HG02885 (cell line): ENCODE measurements at regions not wholly inside any gene's neighbourhood (a gene's known extent, or its start where the extent isn't known, plus 50 kb on each side); places are given as distances from the start of the nearest gene placed in this dataset.

Experiments used
- ATAC-seq: cut with Tn5 transposase; IDR thresholded peaks from one replicate; pipeline ENCODE4 v1.9.1; 2021; ENCODE audit warnings: mild to moderate bottlenecking; ENCODE audit not compliant: unreplicated experiment, poor library complexity

DNA sequence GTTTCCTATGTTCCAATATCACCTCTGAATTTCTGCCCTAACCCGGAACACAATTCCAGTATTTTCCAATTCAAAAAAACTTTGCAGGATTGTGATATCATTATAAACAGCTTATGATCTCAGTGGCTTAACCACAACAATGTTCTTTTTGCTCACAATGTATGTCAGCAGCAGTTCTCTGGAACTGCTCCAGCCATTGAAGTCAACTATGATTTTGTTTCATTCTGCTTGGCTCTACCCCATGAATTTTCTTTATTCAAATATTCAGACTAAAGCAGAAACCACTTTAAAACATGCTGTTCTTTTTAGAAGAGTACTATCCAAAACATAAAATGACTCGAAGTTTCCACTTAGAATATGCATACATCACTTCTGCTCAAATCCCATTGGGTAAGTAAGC is 1611.1 kb downstream of the ARAP2 start:
- no peak for ATAC-seq

DNA sequence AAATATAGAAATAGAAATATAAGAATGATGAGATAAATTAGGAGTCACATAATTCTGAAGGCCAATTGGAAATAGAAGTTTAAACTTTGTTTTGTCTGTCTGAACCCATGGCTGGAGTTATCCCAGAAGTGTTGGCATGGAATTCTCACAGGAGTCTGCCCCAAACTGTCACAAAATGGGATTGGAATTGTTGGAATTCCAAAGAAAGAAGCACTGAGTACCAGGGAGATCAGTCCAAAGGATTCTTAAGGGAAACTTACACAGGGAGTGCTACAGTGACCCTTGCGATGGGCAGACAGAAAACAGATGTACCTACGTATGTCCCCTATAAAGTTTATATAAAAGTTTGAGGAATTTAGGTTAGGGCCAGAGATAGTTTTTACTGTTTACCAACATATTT is 1607.7 kb downstream of the ARAP2 start:
- ATAC-seq = no peak

DNA sequence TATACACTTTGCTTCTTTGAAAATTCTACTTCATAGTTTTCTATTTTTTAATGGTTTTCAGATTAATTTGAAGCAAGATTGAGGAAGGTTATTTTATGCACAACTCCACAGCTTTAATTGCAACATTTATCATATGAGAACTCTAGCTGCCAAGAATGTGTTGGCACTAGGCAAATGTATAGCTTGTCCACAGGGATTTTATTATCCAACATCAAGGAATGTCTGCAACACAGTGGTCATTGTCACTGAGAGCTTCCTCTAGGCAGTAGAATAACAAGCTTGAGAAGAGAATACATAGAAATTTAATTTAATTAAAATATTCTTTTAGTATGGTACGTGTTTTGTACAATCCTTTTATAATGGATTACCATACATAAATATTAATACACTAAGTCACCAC is 1600.8 kb downstream of the ARAP2 start:
- no peak for ATAC-seq

DNA sequence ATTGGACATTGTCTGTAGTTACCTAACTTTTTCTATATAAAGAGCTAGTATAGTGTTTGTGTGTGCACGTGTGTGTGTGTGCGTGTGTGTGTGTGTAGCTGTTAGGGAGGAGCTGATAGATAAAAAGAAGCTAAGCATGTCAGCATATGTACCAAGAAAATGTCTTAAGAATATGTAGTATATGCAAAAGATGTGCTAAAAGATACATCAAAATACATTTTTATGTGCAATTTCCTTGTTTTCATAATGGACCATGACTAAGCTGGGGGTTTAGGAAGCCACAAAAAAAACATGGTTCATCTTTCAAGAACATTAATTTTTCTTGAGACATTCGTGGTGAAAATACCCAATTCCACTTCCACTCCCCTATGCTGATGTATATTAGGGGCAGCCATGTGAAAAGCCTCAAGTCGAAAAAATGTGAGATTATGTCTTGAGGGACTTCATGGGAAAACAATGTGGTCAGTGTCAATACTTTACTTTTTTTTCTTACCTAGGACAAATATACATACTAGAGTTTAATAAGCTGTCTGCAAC is 1599.7 kb downstream of the ARAP2 start:
- no peak for ATAC-seq

DNA sequence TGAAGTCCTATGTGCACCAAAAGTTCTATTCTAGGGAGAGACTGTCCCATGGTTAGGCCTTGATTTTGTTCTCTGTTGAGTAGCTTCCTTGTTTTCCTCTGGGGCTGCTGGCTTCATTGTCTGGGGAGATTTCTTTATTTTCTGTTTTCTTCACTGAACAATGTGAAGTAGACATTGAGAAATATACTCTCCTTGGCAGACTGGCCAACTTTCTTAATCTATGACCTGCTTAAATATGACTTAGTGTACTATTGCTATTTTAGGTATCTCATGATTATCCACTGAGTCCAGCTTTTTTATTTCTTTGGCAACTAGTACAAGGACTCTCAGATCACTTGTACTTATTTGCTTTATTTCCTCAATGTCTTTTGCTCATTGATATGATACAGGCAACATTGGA is 1594.6 kb downstream of the ARAP2 start:
- ATAC-seq = no peak

DNA sequence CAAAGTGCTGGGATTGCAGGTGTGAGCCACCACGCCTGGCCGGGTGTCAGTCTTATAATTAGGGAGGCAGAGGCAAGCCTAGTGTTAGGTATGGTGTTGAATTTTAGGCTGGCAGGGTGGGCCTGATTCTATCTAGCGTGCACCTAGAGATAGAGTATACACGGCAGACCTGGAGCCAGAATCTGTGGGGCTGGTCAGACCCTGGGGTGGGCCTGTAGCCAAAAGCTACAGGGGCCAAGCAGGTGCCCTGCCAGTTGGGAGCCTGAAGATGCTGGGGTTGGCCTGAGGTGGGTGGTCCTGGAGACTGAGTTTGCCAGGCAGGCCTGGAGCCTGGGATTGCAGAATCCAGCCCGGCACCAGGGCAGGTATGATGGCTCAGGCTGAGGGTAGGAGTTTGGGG is 1580.3 kb downstream of the ARAP2 start:
- no peak for ATAC-seq

DNA sequence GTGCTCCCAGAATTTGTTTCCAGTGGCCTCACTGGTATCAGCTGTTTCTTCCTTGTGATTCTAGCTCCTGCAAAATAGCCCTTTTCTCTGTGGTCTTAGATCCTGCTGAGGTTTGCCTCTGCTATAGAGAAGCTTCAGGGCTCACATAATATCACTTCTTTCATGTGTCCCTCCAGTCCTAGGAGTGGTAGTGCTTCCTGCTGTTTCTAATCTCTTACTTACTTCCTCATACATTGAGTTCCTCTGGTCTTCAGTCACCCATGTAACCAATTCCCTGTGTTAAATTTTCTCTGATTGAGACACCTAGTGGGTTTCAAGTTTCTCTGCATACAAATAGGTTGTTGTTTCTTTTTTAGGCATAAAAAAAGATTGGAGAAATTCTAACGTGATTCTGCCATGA is 1567.9 kb downstream of the ARAP2 start:
- ATAC-seq = no peak

DNA sequence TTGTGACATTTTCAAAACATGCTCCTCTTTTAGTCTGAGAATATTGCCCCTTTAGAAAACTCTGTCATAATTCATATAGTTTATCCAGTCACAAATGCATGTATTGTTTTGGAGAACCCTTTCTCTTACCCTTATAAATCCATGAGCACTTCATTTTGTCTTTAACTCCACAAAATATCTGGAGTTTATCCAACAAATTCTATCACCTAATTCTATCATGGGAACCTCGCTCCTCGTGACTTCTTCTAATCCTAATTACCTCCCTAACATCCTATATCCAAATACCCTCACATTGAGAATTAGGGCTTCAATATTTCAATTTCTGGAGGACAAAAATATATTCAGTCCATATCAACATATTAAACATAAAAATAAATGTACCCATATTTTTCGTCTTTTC is 1565.9 kb downstream of the ARAP2 start:
- ATAC-seq = no peak

DNA sequence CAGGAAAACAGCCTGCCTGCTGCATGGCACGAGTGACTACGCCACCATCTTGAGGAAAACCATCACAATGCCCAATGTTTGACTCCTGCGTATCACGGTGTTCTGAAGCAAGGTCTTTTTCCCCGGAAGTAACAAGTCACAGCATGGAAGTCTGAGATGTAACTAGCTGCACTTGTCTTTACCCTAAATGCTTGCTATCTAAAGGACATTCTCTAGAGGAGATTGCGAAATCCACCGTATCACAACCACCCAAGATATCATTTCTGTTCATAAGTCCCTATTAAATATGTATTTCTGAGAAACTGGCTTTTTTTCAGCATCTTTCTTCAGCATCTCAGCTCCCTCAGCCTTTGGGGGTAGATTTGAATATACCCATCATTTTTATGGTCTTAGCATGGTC is 1565.1 kb downstream of the ARAP2 start:
- no peak for ATAC-seq

DNA sequence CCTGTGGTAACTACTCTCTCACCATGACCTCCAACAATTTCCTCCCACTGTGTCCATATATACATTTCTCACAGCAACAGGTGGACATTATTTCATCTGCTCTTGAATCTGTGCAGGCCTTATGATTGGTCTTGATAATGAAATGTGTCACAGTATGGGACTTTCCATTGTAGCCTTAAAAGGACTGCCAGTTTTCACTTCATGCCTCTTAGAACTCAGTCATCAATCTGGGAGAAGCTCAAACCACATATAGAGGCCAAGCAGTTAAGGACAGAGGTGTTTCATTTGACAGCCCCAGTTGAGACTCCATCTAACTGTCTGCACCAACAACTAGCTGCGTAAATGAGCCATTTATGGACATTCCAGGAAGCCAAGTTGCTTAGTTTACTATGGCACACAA is 1534.8 kb downstream of the ARAP2 start:
- no peak for ATAC-seq

DNA sequence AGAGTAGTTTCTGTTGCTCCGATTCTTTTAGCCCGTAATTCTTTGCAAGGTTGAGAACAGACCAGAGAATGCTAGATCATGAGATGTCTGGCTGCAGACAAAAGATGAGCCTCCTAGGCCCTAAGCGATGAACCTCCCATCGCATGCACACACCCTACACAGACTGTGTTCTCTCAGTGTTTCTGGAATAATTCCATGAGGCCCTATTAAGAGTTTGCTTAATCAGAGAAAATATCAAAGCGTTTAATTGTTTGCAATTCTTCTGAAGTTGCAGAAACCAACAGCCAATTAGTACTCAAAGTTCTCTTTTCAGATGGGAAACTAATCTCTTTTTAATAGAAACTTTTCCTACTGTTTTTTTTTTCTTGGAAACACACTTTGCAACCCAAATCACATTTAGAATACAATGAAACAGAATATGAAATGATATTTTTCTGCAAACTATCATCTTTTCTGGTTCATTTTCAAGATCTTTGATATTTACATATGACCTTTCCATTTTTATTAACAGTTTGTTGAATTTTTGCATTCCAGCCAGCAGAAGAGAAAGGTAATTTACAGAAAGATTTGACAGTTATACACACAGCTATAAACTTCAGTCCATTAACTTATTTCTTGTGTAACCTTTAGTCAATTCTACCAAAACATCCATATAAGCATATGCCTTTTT is 1525.6 kb downstream of the ARAP2 start:
- no peak for ATAC-seq

DNA sequence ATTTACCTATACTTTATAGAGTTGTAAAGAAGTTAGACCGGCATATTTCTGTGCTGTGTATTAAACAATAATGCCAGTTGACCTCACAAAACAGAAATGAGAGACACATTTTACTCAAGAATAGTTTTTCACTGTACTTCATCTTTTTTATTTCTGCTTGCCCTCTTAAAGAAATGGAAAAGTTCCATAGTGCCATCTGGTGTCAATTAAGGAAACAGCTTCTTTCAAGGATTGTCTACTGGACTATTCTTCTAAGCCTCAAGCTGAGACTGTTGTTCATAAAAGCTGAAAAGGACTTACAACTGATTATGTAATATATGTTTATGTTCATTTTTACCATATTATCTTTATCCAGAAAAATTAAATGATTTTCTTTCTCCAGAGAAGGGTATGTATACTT is 1523.7 kb downstream of the ARAP2 start:
- no peak for ATAC-seq

DNA sequence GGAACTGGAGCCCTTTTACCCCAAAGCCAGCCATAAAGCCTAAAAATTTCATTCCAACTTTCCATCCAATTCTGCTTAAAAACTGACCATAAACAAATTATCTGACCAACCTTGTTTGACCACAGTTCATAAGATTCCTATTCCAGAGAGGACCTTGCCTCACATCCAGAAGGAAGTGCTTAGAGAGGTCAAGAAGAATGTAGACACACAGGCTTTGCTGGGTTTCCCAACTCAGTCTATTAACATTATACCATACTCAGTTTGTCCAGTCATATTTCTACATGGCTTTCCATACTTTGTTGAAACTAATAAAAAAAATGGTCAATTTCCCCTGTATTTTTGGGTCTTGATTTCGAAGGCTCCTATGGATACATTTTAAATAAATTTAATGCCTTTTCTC is 1522.5 kb downstream of the ARAP2 start:
- no peak for ATAC-seq

DNA sequence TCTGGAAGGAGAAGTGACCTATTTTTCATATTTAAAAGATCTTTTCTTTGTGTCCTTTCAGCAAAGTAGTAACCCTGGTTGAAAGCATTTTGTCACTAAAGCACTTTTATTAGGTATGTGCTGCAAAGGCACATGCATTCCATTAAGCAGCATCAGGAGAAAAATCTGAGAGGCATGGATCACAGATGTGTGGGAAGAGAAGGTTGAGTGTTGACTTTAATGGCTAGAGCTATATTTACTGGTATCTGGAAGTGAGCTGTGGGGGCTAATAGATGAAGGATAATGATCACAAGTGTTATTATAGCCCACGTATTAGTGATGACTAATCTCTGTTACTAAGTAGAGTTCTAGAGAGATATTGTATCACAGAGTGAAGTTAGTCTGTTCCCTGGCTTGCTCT is 1520.7 kb downstream of the ARAP2 start:
- no peak for ATAC-seq

DNA sequence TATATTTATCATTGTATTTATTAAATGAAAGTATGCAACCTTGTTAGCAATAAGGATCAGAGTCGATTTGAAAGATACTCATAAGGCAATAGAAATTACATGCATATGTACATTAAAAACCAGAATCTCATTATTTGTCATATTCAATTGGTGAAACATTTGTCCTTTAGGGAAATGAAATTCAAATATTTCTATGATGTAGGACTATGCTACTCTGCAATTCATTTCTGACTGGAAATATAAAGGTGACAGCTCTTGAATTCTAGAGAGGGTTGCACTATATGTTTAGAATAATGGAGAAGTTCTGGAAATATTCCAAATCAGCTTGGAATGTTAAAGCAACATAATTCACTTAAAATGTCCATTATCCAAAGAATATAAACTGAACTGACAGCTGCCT is 1519.8 kb downstream of the ARAP2 start:
- ATAC-seq = no peak

DNA sequence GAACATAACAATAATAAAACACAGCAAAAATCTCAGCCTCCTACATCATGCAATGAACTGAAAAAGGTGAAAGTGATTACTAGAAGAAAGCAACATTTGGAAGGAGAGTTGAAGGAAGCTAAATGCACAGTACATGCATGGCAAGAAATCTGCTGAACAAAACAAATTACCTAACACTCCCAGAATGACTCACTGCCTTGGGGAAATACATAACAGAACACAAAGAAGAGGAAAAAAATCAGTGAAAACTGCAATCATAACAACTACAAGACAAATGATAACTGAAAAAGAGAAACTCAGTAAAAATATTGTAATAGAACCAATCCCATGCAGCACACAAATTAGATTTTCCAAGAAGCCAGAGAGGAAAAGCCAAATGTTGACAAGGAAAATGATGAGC is 1513.2 kb downstream of the ARAP2 start:
- ATAC-seq = no peak

DNA sequence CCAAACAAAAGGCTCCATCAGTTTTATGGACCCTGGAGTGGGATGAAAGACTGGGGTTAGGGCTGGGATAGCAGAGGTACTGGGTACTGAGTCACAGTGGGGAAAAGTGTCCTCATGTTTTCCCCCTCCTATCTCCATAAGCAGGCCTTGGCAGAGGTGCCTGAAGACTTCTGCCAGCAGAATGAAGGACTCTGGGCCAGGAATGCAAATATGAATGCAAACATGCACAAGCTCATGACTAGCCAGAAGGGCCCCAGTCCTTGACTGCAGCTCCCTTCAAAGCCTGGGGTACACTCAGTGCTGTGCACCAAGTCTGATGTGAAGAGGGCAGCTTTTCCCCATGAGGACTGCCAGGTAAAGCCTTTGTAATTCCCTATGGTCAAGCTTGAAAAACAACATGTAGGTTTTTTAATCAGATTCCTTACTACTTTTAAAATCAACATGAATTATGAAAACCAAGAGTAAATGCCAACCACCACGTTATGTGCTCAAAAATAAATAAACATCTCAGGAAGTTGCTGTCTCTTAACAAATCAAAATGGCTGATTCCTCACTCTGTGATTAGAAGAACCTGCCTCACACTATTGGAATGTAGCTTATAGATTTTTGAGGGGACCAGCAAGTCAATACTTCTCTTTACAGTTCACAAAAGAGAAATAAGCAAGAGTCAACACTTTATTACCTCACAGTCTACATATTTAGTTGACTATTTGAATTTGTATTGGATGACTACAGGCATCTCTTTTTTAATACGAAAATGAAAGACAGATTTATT is 1512.0 kb downstream of the ARAP2 start:
- ATAC-seq = no peak

DNA sequence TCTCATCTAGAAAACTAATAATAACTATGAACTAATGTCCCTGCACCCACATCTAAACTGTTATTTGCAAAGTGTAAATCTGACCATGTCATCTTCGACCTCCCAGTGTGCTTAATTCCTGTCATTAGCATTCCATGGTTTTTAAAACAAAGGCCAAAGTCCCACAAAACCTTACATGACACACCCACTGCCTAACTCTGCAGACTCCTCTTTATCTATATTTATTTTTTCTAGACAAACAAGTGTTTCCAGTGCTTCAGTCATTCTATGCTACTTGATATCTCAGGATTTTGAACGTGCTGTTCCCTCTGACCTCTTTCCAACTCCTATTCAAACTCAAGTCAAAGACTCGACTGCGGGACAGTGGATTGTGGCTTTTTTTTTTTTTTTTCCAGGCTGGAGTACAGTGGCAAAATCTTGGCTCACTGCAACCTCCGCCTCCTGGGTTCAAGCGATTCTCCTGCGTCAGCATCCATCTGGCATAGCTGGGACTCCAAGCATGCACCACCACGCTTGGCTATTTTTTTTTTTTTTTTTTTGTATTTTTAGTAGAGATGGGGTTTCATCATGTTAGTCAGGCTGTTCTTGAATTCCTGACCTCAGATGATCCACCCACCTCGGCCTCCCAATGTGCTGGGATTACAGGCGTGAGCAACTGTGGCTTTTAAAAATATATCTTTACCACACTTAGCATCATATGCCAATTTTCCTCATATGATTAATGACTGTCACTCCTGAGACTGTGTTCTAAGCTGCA is 1511.0 kb downstream of the ARAP2 start:
- no peak for ATAC-seq

DNA sequence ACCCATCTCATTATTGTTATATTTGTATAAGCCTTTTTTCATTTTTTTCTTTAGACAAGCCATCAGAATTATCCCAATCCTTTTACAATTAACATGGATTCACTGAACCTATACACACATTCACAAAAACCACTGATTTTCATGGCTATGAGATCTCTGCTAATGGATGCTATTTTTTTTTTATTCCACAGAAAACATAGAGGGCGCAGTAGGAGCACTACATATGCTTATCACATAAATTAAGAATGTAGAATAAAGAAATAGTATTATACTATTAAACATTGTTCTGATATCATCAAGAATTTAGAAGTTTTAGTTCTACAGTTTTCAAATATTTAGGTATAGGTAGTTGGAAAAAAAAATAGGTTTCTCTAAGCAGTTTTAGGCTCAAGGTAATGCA is 1477.4 kb downstream of the ARAP2 start:
- no peak for ATAC-seq

DNA sequence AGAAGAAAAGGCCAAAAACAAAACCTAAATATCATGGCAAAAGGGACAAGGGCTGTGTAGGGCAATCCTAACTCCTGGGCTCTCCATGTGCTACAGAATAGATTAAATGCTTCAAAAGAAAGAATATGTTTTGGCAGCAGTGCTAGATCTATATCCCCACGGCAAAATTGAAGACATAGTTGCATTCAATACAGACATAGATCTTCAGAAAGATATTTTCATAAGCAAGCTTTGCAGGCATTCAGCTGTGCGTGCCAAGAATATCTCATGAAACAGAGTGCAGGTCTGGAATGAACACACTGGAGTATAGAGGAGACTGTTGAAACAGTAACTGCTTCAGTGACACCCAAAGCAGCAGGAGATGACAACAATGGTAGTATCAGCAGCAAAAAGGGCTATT is 1476.9 kb downstream of the ARAP2 start:
- ATAC-seq = no peak

DNA sequence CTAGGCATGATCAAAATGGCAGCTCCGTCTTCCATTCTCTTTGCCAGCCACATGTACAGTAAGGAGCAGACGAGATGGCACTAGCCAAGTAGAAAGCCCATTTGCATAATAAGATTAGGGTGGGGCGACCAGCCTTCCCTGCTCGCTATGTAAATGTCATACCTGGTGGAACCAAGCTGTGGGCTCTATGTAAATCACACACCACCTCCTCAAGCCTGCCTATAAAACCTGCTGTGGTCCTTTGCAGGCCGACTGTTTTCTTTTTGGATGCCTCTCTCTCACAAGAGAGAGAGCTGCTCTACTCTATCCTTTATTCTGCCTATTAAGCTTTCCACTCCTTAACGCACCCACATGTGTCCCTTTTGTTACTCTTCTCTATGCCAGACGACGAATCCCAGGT is 1472.7 kb downstream of the ARAP2 start:
- ATAC-seq = no peak
